A673 (cell line): ENCODE measurements at regions not wholly inside any gene's neighbourhood (a gene's known extent, or its start where the extent isn't known, plus 50 kb on each side); places are given as distances from the start of the nearest gene placed in this dataset.

Experiments
- EZH2 ChIP-seq: fragments of 200-600 bp; sonication (generic); IDR thresholded peaks from 2 replicates; pipeline ENCODE4 v1.6.1; 2017; ENCODE audit warnings: borderline replicate concordance, low read depth, mild to moderate bottlenecking, mixed read lengths, antibody characterized with exemption, low read length; ENCODE audit not compliant: poor library complexity, severe bottlenecking
- TF ChIP-seq, protein P1 (sequence below): fragments of 300-800, 200-600 bp; sonication (generic); conservative IDR thresholded peaks from 2 replicates; pipeline ENCODE4 v1.5.1; 2017; ENCODE audit warnings: low read depth, mild to moderate bottlenecking, antibody characterized with exemption, low read length, moderate library complexity, mixed read lengths

DNA sequence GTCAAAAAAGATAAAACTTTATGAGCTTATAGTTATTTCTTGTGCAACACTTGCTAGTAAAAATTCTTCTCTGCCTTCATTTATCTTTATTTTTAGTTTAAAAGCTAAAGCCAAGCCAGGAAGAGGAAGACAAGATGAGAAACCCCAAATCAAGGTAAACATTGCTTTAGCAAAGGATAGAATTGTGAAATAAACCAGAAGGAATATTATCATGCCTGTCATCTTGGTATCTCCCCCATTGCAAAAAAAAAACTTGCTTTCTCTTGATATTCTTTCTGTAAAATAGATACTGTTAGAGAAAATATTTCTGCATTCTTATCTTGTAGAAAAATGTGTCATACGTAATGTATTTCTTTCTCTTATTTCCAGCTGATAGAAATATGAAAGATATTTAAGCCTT is 432.8 kb downstream of the GJA1 start:
- TF ChIP-seq, protein P1, sequence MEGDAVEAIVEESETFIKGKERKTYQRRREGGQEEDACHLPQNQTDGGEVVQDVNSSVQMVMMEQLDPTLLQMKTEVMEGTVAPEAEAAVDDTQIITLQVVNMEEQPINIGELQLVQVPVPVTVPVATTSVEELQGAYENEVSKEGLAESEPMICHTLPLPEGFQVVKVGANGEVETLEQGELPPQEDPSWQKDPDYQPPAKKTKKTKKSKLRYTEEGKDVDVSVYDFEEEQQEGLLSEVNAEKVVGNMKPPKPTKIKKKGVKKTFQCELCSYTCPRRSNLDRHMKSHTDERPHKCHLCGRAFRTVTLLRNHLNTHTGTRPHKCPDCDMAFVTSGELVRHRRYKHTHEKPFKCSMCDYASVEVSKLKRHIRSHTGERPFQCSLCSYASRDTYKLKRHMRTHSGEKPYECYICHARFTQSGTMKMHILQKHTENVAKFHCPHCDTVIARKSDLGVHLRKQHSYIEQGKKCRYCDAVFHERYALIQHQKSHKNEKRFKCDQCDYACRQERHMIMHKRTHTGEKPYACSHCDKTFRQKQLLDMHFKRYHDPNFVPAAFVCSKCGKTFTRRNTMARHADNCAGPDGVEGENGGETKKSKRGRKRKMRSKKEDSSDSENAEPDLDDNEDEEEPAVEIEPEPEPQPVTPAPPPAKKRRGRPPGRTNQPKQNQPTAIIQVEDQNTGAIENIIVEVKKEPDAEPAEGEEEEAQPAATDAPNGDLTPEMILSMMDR = no peak
- no peak for TF ChIP-seq EZH2
